ENCODE measurements at regions not wholly inside any gene's neighbourhood (a gene's known extent, or its start where the extent isn't known, plus 50 kb on each side); places are given as distances from the start of the nearest gene placed in this dataset.
A peak's percentile ranks its signal among the peaks of the same experiment; 100 is the strongest.
"Not testable (repeated sequence)": the region's sequence is repeated elsewhere in the genome, so short reads cannot be mapped to it uniquely, and the experiment has no call there.

DNA sequence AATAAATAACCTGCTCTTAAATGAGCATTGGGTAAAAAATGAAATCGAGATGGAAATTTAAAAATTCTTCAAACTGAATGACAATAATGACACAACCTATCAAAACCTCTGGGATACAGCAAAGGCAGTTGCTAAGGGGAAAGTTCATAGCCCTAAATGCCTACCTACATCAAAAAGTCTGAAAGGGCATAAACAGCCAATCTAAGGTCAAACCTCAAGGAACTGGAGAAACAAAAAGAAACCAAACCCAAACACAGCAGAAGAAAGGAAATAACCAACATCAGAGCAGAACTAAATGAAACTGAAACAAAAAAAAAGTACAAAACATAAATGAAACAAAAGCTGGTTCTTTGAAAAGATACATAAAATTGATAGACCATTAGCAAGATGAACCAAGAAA is 119.7 kb downstream of the RSL24D1 start:
- H3K4me1 Mint-ChIP-seq: peaks cover 14 to 19% of the 10 kb centered on the region in 2 donors
- not testable (repeated sequence) for H3K27me3 Mint-ChIP-seq (ENCODE audit: low read depth in 3 of 3); H3K36me3 Mint-ChIP-seq; H3K9me3 Mint-ChIP-seq
- peak in 1 of 3 donors; percentile 7 for DNase-seq
- H3K27ac Mint-ChIP-seq: peak overlapping the region in 4 of 6 donors; percentile 5 to 84 (median 70)
- peak overlapping the region in 4 of 5 donors; percentile 18 to 59 (median 37) for H3K4me3 Mint-ChIP-seq

DNA sequence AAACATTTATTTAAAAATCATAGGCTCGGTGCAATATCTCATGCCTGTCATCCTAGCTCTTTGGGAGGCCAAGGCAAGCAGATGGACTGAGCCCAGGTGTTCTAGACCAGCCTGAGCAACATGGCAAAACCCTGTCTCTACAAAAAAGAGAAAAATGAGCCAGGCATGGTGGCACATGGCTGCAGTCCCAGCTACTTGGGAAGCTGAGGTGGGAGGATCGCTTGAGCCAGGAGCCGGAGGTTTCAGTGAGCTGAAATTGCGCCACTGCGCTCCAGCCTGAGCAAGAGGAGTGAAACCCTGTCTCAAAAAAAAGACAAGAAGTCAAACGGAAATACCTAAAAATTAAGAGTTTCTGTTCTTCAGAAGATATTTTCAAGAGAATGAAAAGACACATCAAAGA is 122.3 kb downstream of the RSL24D1 start:
- Mint-ChIP-seq H3K4me1 (peaks cover 14 to 19% of the 10 kb centered on the region in 2 donors), H3K27me3 (ENCODE audit: low read depth in 3 of 3) (peaks cover 0 to 5% (median 3%) of the 10 kb centered on the region in 3 donors), H3K27ac (no peak overlapping the region), H3K4me3 (no peak overlapping the region), H3K9me3 (peaks cover 0 to 7% (median 0%) of the 10 kb centered on the region in 6 donors), H3K36me3 (peaks cover 0 to 3% (median 0%) of the 10 kb centered on the region in 3 donors)
- no peak for DNase-seq

DNA sequence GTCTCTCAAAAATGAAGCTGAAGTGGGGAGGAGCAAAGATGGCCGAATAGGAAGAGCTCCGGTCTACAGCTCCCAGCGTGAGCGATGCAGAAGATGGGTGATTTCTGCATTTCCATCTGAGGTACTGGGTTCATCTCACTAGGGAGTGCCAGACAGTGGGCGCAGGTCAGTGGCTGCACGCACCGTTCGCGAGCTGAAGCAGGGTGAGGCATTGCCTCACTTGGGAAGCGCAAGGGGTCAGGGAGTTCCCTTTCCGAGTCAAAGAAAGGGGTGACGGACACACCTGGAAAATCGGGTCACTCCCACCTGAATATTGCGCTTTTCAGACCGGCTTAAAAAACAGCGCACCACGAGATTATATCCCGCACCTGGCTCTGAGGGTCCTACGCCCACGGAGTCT is 132.8 kb downstream of the RSL24D1 start:
- not testable (repeated sequence) for H3K27me3 Mint-ChIP-seq (ENCODE audit: low read depth in 3 of 3); H3K36me3 Mint-ChIP-seq; H3K27ac Mint-ChIP-seq; H3K4me3 Mint-ChIP-seq; H3K4me1 Mint-ChIP-seq; DNase-seq
- peaks cover 2 to 18% (median 8%) of the 10 kb centered on the region in 6 donors for H3K9me3 Mint-ChIP-seq

DNA sequence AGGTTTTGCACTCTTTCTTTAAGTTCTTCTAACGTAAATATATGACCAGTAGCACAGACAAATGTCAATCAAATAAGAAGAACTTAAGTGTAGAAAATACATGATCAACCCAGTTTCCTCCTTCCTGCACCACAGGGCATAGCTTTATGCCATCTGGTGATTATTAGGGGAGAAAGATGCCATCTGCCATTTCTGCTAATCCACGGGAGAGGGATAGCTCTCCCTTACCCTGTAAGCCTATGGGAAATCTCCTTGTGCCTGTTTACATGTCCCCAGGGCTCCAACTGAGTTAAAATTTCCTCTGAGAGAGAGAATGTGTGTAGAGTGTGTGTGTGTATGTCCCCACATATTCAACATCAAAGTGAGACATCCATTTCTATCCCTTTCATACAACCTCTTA is 135.9 kb downstream of the RSL24D1 start:
- H3K36me3 Mint-ChIP-seq: peaks cover 0 to 8% (median 0%) of the 10 kb centered on the region in 3 donors
- no peak for DNase-seq
- no peak overlapping the region for H3K4me3 Mint-ChIP-seq
- no peaks in the 10 kb centered on the region for H3K4me1 Mint-ChIP-seq
- H3K9me3 Mint-ChIP-seq: peaks cover 5 to 18% (median 8%) of the 10 kb centered on the region in 6 donors
- no peak overlapping the region for H3K27ac Mint-ChIP-seq
- peaks cover 0 to 9% (median 6%) of the 10 kb centered on the region in 3 donors for H3K27me3 Mint-ChIP-seq (ENCODE audit: low read depth in 3 of 3)

DNA sequence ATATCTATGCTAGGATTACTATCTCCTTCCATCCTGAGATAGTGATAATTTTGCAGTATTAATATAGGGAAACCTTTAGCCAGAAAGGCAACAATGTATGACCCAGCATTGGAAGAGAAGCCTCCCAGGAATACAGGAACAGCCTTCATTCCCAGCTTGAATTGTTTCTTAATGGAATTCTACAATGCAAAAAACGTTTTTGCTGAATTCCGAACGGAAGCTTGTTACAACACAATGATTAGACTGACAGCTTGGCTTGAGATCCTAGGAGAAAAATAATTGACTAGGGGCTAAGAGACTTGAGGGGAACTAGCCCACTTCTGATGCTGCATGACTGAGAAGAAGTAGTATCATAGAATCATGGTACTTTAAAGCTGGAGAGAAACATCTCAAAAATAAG is 140.2 kb downstream of the RSL24D1 start:
- Mint-ChIP-seq H3K9me3 (peaks cover 0 to 5% (median 0%) of the 10 kb centered on the region in 6 donors), H3K27ac (no peak overlapping the region), H3K4me3 (no peak overlapping the region), H3K36me3 (no peaks in the 10 kb centered on the region), H3K27me3 (ENCODE audit: low read depth in 3 of 3) (peaks cover 2 to 4% (median 3%) of the 10 kb centered on the region in 3 donors), H3K4me1 (peaks cover 0 to 5% of the 10 kb centered on the region in 2 donors)
- DNase-seq: no peak

DNA sequence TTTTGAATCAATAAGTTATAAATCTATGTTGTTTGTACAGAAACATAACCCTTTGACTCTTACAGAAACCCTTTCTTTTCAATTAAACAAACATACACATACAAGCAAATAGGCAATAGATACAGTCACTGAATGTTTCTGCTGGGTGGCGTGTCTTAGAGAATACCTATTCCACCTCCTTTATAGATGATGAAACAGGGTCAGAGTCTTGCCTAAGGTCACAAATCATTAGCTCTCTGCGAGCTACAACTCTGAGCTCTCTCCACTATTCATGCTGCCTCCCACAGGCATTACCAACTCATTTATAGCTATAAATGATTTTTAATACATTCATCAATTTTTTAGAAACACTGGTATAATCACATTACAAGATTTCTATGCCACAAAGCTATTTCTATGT is 152.6 kb downstream of the RSL24D1 start:
- Mint-ChIP-seq H3K9me3 (no peaks in the 10 kb centered on the region), H3K27ac (no peak overlapping the region), H3K36me3 (no peaks in the 10 kb centered on the region), H3K4me1 (no peaks in the 10 kb centered on the region), H3K4me3 (no peak overlapping the region), H3K27me3 (ENCODE audit: low read depth in 3 of 3) (peaks cover 0 to 6% (median 0%) of the 10 kb centered on the region in 3 donors)
- DNase-seq: no peak

DNA sequence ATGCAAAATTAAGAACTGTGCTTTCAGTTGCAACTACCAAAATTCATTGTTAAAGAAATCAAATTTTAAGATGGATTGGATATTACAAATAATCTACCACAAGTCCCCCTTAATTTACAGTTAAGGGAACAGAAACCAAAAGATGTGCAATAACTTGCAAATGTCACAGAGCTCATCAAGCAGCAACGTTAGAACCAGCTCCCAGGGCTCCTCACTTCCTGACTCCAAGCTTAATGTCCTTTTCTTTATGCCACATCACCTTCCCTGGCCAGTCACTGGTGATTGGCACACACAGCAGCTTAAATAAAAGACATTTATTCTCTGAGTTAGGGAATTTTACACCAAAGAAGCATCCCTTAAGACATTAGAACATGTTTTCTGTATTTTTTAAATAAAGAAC is 159.7 kb downstream of the RSL24D1 start:
- Mint-ChIP-seq H3K4me3 (no peak overlapping the region), H3K4me1 (no peaks in the 10 kb centered on the region), H3K27me3 (ENCODE audit: low read depth in 3 of 3) (peaks cover 0 to 6% (median 4%) of the 10 kb centered on the region in 3 donors), H3K27ac (no peak overlapping the region), H3K9me3 (no peaks in the 10 kb centered on the region), H3K36me3 (no peaks in the 10 kb centered on the region)
- no peak for DNase-seq

DNA sequence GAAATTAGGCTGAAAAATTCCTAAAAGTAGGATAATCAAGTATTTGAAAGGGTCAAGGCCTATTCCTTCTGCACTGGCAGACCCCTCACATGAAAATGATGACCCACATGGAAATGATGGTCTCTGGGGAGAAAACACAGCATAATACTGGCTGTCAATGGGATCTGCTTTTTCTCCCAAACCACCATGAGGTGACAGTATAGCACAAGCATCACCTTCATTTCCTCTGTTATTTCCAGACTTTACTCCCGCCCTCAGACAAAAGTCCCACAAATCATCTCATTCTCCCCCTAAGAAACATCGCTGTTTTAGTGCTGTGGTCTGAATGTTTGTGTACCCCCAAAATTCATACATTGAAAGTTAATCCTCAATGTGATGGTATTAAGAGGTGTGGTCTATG is 161.0 kb downstream of the RSL24D1 start:
- Mint-ChIP-seq H3K36me3 (no peaks in the 10 kb centered on the region), H3K4me3 (no peak overlapping the region), H3K27me3 (ENCODE audit: low read depth in 3 of 3) (peaks cover 1 to 6% (median 4%) of the 10 kb centered on the region in 3 donors), H3K4me1 (no peaks in the 10 kb centered on the region), H3K9me3 (no peaks in the 10 kb centered on the region), H3K27ac (no peak overlapping the region)
- no peak for DNase-seq

DNA sequence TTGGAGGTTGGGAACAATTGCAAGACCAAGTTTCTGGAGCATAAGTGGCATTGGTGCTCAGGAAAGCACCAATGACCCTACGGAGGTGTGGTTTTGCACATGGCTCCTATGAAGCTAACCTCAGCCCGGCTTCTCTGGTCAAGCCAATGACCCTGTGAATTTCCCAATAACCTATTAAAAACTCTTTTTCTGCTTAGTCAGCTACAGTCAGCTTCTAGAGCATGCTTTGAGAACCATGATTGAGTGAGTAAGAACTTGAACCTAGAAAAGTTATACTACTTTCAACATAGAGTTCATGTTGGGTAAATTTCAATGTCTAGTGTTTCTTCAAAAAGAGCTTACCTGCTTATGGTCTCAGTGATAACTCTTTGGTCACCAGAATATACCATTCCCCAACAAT is 163.2 kb downstream of the RSL24D1 start:
- H3K9me3 Mint-ChIP-seq: no peaks in the 10 kb centered on the region
- no peak for DNase-seq
- H3K4me3 Mint-ChIP-seq: no peak overlapping the region
- H3K36me3 Mint-ChIP-seq: no peaks in the 10 kb centered on the region
- H3K27me3 Mint-ChIP-seq (ENCODE audit: low read depth in 3 of 3): peaks cover 1 to 6% (median 4%) of the 10 kb centered on the region in 3 donors
- no peak overlapping the region for H3K27ac Mint-ChIP-seq
- no peaks in the 10 kb centered on the region for H3K4me1 Mint-ChIP-seq

DNA sequence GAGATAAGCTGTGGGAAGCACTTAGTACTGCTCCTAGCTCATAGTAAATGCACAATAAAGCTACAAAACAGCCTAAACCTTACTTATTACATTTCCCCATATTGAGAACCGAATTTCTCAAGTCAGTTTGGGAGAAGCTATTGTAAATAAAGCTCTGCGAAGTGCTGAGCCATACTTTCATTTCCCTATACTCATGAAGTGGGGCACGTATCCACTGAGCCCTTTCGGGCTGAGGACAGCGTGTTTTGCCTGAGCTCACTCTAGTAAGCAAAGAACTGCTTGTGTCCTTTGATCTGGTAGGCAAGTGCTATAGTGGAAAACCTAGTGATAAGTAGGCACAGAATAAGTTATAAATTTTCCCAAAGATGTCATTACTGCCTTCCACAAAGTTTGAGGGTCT is 165.0 kb downstream of the RSL24D1 start:
- no peak for DNase-seq
- Mint-ChIP-seq H3K4me1 (no peaks in the 10 kb centered on the region), H3K36me3 (no peaks in the 10 kb centered on the region)

DNA sequence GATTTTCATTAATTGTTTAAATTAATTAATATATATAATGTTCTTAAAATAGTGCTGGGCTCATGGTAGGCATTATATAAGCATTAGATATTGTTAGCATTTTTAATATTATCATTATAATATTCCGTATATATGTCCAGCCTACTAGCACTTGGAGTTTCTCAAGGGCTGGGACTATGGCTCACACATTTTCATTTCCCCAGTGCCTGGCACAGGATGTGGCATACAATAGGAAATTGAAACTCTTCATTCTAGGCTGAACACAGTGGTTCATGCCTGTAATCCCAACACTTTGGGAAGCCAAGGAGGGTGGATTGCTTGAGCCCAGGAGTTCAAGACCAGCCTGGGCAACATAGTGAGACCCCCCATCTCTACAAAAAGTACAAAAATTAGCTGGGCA is 170.4 kb downstream of the RSL24D1 start:
- Mint-ChIP-seq H3K36me3 (no peaks in the 10 kb centered on the region), H3K4me1 (no peaks in the 10 kb centered on the region), H3K27ac (no peak overlapping the region), H3K4me3 (no peak overlapping the region), H3K9me3 (peaks cover 0 to 2% (median 0%) of the 10 kb centered on the region in 6 donors), H3K27me3 (ENCODE audit: low read depth in 3 of 3) (peaks cover 0 to 14% (median 0%) of the 10 kb centered on the region in 3 donors)
- DNase-seq: no peak

More for the DNA sequence above, 165.0 kb downstream of the RSL24D1 start:
- no peak overlapping the region for H3K27ac Mint-ChIP-seq
- H3K9me3 Mint-ChIP-seq: no peaks in the 10 kb centered on the region
- H3K4me3 Mint-ChIP-seq: no peak overlapping the region
- peaks cover 1 to 10% (median 4%) of the 10 kb centered on the region in 3 donors for H3K27me3 Mint-ChIP-seq (ENCODE audit: low read depth in 3 of 3)

DNA sequence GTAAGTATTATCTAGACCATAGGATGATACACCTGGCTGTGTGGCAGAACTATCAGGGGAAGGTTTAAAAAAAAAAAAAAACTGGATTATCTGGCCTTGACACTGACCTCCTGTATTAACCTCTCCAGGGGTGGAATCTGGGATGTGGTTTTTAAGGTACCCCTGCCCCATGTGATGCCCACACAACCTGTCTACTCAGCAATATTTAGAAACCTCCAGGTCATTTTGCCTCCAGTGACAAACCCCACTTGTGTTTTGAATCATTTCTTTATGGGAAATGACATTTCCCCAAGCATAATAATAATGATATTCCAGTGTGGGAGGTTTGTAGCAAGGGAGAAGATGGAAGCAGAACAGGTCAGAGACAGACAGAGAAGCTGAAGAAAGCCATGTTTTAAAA is 179.1 kb downstream of the RSL24D1 start:
- no peak overlapping the region for H3K4me3 Mint-ChIP-seq
- H3K27ac Mint-ChIP-seq: no peak overlapping the region
- DNase-seq: no peak
- no peaks in the 10 kb centered on the region for H3K36me3 Mint-ChIP-seq
- H3K4me1 Mint-ChIP-seq: no peaks in the 10 kb centered on the region
- no peaks in the 10 kb centered on the region for H3K9me3 Mint-ChIP-seq
- H3K27me3 Mint-ChIP-seq (ENCODE audit: low read depth in 3 of 3): peaks cover 0 to 2% (median 1%) of the 10 kb centered on the region in 3 donors

DNA sequence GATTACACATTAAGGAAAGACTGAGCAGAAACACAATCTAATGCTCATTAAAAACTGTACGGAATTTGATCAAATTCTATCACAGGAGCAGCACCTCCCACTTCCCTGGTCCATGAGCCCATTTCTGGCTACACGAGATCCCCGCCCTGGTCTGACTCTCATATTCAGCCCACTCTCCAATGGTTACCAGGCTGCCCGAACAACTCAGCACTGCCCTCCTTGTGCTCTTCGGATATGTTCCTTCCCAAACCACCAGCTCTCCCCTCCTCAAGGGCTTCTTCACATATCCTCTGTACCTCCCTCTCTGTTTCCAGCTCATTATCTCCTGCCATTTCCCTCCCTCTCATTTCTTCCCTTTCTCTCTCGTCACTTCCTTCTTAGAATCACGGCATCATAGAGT is 180.5 kb downstream of the RSL24D1 start:
- H3K27me3 Mint-ChIP-seq (ENCODE audit: low read depth in 3 of 3): peaks cover 0 to 2% (median 1%) of the 10 kb centered on the region in 3 donors
- no peaks in the 10 kb centered on the region for H3K9me3 Mint-ChIP-seq
- H3K27ac Mint-ChIP-seq: no peak overlapping the region
- no peak overlapping the region for H3K4me3 Mint-ChIP-seq
- DNase-seq: no peak
- no peaks in the 10 kb centered on the region for H3K4me1 Mint-ChIP-seq
- no peaks in the 10 kb centered on the region for H3K36me3 Mint-ChIP-seq

DNA sequence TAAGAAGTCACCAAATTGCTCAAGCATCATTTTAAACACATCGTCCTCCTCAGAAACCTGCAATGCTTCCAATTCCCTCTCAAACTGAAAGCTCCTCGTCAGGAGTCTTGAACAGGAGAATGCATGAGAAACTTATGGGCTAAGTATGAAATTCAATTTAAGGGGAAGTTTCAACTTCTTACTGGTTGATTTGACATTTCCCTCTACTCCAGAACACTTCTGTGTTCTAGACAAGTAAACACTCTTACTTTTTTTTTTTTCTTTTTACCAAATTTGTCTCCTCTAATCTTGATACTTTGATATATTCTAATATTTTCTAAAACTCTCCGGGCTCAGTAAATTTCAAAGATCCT is 181.7 kb downstream of the RSL24D1 start:
- Mint-ChIP-seq H3K4me3 (no peak overlapping the region), H3K36me3 (no peaks in the 10 kb centered on the region), H3K27ac (no peak overlapping the region), H3K27me3 (ENCODE audit: low read depth in 3 of 3) (peaks cover 0 to 6% (median 1%) of the 10 kb centered on the region in 3 donors), H3K9me3 (no peaks in the 10 kb centered on the region), H3K4me1 (no peaks in the 10 kb centered on the region)
- DNase-seq: no peak

DNA sequence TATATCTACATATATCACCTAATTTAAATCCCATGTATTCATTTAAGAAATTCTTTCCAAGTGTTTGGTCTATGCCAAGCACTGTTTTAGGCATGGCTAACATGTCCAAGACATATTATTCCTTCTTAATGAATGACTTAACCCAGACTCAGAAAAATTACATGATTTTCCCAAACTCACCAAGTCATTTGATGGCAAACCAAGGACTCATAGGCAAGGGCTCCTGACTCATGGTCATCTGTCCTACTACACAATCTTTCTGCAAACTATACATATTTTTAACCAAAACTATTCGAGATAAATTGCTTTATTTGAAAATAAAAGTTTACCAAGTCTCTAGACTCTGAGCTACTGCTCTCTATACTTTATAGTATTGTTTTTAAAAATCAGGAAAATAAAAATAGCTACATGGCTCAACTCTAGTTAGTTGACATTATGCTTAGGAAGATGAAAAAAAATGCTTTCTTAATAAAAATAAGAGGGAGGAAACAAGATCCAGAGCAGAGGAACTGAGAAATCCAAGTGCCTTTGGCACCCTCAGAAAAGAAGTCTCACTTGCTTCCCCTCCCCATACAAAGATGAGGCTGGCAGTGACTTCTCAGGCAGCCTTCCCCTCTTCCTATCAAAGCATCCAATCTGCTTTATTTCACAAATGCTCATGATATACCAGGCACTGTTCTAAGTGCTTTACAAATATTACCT is 182.2 kb downstream of the RSL24D1 start:
- Mint-ChIP-seq H3K4me1 (peaks cover 1 to 2% of the 10 kb centered on the region in 2 donors), H3K27me3 (ENCODE audit: low read depth in 3 of 3) (peaks cover 0 to 6% (median 1%) of the 10 kb centered on the region in 3 donors), H3K36me3 (no peaks in the 10 kb centered on the region), H3K27ac (no peak overlapping the region), H3K4me3 (no peak overlapping the region), H3K9me3 (no peaks in the 10 kb centered on the region)
- DNase-seq: no peak

All from immature natural killer cell (primary cell).